GM19351 (cell line): ENCODE measurements at regions not wholly inside any gene's neighbourhood (a gene's known extent, or its start where the extent isn't known, plus 50 kb on each side); places are given as distances from the start of the nearest gene placed in this dataset.
A peak's percentile ranks its signal among the peaks of the same experiment; 100 is the strongest.
"Not testable (repeated sequence)": the region's sequence is repeated elsewhere in the genome, so short reads cannot be mapped to it uniquely, and the experiment has no call there.

ENCODE experiments used
- ATAC-seq: cut with Tn5 transposase; IDR thresholded peaks from one replicate; pipeline ENCODE4 v1.9.1; 2021; ENCODE audit warnings: mild to moderate bottlenecking, moderate library complexity; ENCODE audit not compliant: unreplicated experiment

GRCh38 chr1:189960769-189961168 lies 516.9 kb downstream of the BRINP3 start:
- ATAC-seq = no peak

- ATAC-seq = no peak
These were observed 515.5 kb downstream of the BRINP3 start for GRCh38 chr1:189962181-189962580.

DNA sequence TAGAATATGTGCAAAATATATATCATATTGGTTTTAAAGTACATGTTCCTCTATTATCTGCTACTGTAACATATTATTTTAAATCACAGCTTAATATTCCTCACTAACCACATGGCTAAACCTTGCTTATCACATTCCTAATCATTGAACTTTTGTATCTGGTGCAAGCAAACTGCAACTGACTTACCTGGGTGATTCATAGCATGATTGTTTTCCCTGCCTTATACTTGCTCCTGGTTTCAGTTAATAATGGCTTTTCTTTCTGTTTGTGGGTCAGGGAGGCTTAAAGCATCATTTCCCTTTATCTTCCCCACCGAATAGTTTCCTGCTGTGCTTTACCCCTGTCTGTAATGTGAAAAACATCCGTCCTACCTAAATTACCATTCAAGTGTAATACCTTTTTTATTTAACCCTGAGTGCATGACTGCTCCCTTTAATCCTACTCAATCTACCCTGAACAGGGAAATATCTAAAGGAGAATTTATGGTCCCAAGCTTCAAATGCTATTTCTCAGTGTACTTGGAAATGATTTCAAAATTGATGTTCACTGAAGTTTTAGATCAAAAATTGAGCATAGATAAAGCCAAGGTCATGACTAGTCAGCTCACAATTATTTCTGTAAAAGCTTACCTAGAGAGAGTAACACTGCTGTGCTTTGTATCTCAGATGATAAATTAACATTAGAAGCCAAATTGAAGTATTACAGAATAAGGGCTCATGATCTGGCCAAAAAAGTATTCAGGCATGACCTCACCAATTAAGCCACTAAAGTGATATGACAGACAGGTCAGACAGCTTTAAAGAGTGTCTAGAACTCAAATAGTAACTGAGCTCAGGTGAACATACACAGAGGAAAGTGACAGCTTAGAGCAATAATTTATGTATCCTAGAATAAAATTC lies 507.1 kb downstream of the BRINP3 start:
- no peak for ATAC-seq

DNA sequence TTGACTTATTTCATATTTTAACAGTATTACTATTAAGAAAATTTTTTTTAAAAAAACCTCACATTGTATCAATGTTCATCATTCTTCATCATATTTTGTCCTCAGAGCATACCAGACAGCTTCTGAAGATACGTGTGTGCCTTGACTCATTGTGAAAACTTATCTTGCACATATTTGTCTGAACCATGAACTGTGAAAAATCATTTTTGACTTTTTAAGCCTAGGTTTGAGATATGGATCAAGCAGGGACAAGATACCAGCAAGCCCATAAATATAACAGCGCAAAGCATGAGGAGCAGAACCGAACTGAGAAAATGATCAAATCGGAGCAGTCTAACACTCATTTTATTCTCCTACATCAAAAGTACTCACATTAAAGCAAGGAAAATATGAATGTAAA lies 506.0 kb downstream of the BRINP3 start:
- no peak for ATAC-seq

GRCh38 chr1:189977184-189977583 lies 500.5 kb downstream of the BRINP3 start:
- no peak for ATAC-seq

DNA sequence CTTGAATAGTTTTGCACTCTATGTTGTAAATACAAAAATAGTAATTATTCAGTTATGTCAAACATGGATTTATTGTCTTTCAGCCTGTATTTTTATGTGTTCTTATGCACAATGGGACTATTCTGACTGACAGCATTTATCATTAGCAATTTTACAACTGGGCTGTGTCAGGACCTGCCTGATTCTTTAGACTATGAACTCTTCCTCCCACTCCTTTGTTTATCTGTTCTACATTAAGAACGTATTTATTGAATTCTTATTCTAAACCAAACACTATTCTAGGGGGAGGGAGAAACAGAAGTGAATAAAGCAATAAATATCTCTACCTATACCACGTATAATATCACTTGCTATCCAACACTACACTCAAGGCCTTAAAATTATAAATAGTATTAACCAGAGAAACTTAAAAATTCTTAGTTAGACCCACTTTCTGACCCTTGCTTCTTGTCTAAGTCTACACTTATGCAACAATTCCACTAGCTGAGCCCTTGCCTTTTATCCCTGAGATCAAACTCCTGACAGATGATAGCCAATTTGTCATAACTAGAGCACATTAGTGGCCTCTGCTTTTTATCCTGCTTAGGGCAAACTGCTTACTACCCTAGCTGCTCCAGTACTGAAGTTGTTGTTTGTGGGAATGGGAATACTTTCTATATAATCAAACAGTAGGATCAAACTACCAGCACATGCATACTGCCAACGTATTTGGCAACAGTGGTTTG lies 494.3 kb downstream of the BRINP3 start:
- ATAC-seq = no peak

DNA sequence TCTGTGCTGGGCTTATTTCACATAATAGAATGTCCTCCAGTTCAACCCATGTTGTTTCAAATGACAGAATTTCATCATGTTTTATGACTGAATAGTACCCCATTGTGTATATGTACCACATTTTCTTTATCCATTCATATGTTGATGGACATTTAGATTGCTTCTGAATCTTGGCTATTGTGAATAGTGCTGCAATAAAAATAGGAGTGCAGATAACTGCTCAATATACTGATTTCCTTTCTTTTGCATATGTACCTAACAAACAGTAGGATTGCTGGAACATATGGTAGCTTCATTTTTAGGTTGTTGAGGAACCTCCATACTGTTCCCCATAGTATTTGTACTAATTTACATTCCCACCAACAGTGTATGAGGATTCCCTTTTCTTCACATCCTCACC lies 491.1 kb downstream of the BRINP3 start:
- no peak for ATAC-seq

DNA sequence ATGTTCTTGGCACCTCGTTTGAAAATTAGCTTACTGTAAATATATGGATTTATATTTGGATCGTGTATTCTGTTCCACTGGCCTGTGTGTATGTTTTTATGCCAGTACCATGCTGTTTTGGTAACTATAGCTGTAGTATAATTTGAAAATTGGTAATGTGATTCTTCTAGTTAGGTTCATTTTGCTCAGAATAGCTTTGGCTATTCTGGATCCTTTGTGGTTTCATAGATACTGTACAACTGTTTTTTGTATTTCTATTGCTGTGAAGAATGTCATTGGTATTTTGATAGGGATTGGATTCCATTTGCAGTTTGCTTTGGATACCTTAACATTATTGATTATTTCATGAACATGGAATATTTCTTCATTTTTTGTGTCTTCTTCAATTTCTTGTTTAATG lies 490.2 kb downstream of the BRINP3 start:
- no peak for ATAC-seq

DNA sequence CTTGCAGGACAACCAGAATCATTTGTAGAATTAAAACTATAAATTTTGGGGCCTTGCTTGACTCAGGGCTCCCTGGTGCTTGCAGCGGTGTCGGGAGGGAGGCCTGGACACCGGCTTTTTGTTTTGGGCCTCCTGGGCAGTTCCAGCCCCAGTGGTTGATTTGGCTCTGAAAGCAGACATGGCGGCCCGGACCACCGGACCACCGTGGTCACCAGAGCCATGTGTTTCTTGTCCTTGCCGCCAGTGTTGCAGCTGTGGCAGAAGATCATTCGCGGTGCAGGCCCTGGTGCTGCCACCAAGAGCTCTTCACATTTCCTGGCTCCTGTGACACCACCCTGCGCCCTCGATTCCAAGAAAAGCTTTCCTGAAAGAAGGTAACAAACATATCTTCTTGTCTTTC lies 484.8 kb downstream of the BRINP3 start:
- ATAC-seq = no peak

GRCh38 chr1:190000365-190000872 lies 477.2 kb downstream of the BRINP3 start:
- ATAC-seq = no peak

GRCh38 chr1:190001187-190001586 lies 476.5 kb downstream of the BRINP3 start:
- ATAC-seq = no peak

GRCh38 chr1:190003376-190003775 lies 474.3 kb downstream of the BRINP3 start:
- no peak for ATAC-seq

GRCh38 chr1:190011585-190011984 lies 466.1 kb downstream of the BRINP3 start:
- ATAC-seq = no peak

DNA sequence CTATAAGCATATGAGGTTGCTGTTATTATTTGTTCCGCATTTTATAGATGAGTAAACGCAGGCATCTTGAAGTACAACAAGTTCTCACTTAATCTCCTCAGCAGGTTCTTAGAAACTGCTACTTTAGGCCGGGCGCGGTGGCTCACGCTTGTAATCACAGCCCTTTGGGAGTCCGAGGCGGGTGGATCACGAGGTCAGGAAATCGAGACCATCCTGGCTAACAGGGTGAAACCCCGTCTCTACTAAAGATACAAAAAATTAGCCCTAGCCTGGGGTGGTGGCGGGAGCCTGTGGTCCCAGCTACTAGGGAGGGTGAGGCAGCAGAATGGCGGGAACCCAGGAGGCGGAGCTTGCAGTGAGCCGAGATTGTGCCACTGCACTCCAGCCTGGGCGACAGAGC lies 458.5 kb downstream of the BRINP3 start:
- not testable (repeated sequence) for ATAC-seq

DNA sequence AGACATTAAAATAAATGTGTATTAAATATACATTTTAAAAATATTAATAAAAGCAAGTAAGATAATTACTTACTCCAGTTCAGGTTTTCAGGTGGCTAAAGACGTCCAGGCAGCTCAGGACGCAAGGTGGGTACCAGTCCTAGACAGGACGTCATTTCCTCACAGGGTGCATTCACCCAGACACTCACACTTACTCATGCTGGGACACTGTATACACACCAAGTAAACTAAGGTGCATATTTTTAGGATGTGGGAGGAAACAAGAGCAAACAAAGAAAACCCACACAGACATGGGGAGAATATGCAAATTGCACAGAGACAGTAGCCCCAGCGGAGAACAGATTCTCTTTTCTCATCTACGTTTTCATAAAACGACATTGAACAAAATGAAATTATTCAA lies 457.9 kb downstream of the BRINP3 start:
- ATAC-seq = no peak

DNA sequence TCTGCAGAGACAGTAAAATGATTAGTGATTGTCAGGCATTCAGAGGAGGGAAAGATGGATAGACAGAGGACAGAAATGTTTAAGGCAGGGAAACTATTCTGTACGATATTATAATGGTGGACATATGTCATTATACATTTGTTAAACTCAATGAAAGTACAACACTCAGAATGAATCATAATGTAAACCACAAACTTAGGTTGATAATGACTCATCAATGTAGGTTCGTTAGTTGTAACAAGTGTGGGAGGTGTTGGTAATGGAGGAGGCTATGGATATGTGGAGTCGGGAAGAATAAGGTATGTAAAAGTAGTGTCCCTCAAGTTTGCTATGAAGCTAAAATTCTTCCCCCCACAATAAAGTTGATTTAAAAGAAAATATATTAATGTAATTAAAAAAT lies 455.0 kb downstream of the BRINP3 start:
- ATAC-seq = peak; percentile 69

DNA sequence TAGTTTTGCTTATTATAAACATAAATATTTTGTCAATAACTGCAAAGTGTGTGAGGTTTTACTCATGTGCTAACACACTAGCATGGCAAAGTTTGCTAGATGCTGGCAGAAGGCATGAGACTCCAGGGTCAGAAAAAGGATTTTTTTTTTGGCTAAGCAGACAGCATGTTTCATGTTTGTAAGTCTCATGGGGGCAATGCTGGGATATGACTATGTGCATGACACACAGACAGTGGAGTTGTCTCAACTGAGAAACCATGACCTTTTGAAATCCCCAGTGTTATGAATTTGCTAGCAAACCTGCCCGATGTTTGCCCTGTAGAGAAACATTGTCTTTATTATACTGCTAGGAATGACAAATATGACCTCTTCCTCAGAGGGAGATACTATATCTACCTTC lies 448.2 kb downstream of the BRINP3 start:
- ATAC-seq = no peak

DNA sequence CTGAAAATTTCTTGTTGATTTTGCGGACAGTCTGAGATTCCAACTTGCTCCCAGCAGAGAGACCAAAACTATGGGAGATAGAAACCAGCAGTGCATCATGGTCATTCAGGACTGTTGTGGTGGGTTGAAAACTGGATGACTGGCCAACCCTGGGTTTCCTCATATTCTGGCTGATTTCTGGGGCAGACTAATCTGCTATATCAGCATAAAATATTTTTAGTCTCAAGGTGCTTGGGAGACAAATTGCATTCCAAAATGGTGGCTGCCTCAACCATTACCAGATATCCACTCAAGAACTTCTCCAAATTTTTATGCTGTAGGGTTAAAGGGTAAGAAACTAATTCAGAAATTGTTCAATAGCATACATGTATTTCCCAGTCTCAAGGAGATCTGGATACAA lies 434.0 kb downstream of the BRINP3 start:
- ATAC-seq = no peak

- no peak for ATAC-seq
These were observed 431.4 kb downstream of the BRINP3 start for GRCh38 chr1:190046231-190046630.
